Body of pancreas (tissue), 4 donors: ENCODE measurements at regions not wholly inside any gene's neighbourhood (a gene's known extent, or its start where the extent isn't known, plus 50 kb on each side); places are given as distances from the start of the nearest gene placed in this dataset.

Experiments
- ATAC-seq: fragments of 150-250 bp; one replicate; pipeline ENCODE4 v1.9.1; 2016
- DNase-seq, 4 donors: peaks; one replicate each; pipeline ENCODE4 v3.0.0-alpha.2; 2019
- H3K27ac ChIP-seq, 4 donors: fragments of 200-600 bp; sonication (generic); 1 replicate in 3 of 4; 2 replicates in 1 of 4; pipeline versions ENCODE4 v1.5.1 to v1.6.1; 2016 to 2019; ENCODE audit warnings: mild to moderate bottlenecking in 1 of 4, mixed read lengths in 1 of 4, moderate library complexity in 1 of 4
- H3K27me3 ChIP-seq, 2 donors: fragments of 200-600 bp; sonication (generic); one replicate each; pipeline ENCODE4 v1.6.0; 2016; ENCODE audit warnings: mild to moderate bottlenecking in 1 of 2
- H3K36me3 ChIP-seq, 2 donors: fragments of 200-600 bp; sonication (generic); replicated peaks in 1 of 2; 2 replicates each; pipeline ENCODE4 v1.5.1; 2016; ENCODE audit warnings: low read depth in 2 of 2; ENCODE audit not compliant: insufficient read depth in 1 of 2
- H3K4me1 ChIP-seq: fragments of 200-600 bp; sonication (generic); one replicate; pipeline ENCODE4 v1.6.0; 2016
- H3K4me3 ChIP-seq, 2 donors: fragments of 200-600 bp; sonication (generic); 1 replicate in 1 of 2; 2 replicates in 1 of 2; pipeline ENCODE4 v1.5.1; 2016 to 2019
- H3K9me3 ChIP-seq, 3 donors: fragments of 200-600 bp; sonication (generic); 1 replicate in 2 of 3; 2 replicates in 1 of 3; pipeline ENCODE4 v1.5.1; 2016
- CTCF ChIP-seq, 7 experiments: fragments of 450-650 bp in 4 of 7; fragments of 200-600 bp in 3 of 7; sonication (generic) in 3 of 7; IDR thresholded peaks; one replicate each; pipeline ENCODE4 v1.5.1; 2016 to 2019; ENCODE audit warnings: antibody characterized with exemption in 7 of 7
- POLR2A ChIP-seq, 3 donors: fragments of 450-650 bp; IDR thresholded peaks; one replicate each; pipeline ENCODE4 v1.6.1; 2016; ENCODE audit warnings: antibody characterized with exemption in 3 of 3, mild to moderate bottlenecking in 2 of 3
- WGBS, 2 donors: methylation state at CpG; one replicate each; pipeline ENCODE4 v1.1.5; 2017; 5-methylcytosine and 5-hydroxymethylcytosine counted together
- intact Hi-C: fragments of 100-400 bp; cut with DNase I; formaldehyde crosslinking; loops from one replicate; pipeline ENCODE4 v1.15.1; 2023

- Histone ChIP-seq H3K27ac (no peak overlapping the region), H3K9me3 (no peaks in the 10 kb centered on the region), H3K36me3 (no peaks in the 10 kb centered on the region), H3K4me1 (no peaks in the 10 kb centered on the region), H3K27me3 (no peaks in the 10 kb centered on the region), H3K4me3 (no peak overlapping the region)
- TF ChIP-seq POLR2A (IDR thresholded peaks at IDR 0.05) (no peak), CTCF (IDR thresholded peaks at IDR 0.05) (no peak)
- intact Hi-C loops, result no loop called here
- no peak for ATAC-seq
- no peak for DNase-seq
- 67 to 70% methylated on average over 4 of the region's 4 CpGs for WGBS, 2 donors
Observed at GRCh38 chr4:32752962-32753361, 2032.8 kb downstream of the PCDH7 start.

- no peak for ATAC-seq
- no peak for DNase-seq
- H3K27ac ChIP-seq, result no peak overlapping the region
- no peaks in the 10 kb centered on the region for H3K4me1 ChIP-seq
- intact Hi-C loops, result no loop called here
- H3K4me3 ChIP-seq, result no peak overlapping the region
- H3K9me3 ChIP-seq, result no peaks in the 10 kb centered on the region
- WGBS, 2 donors, result 57 to 63% methylated on average over 2 of the region's 2 CpGs
- TF ChIP-seq POLR2A (IDR thresholded peaks at IDR 0.05) (no peak), CTCF (IDR thresholded peaks at IDR 0.05) (no peak)
- no peaks in the 10 kb centered on the region for H3K36me3 ChIP-seq
- no peaks in the 10 kb centered on the region for H3K27me3 ChIP-seq
Observed at GRCh38 chr4:32768664-32769389, 2048.7 kb downstream of the PCDH7 start.

- no peaks in the 10 kb centered on the region for H3K4me1 ChIP-seq
- DNase-seq (no peak), ATAC-seq (no peak)
- TF ChIP-seq POLR2A (IDR thresholded peaks at IDR 0.05), result no peak
- no peak for TF ChIP-seq CTCF (IDR thresholded peaks at IDR 0.05)
- H3K27ac ChIP-seq, result no peak overlapping the region
- H3K27me3 ChIP-seq, result no peaks in the 10 kb centered on the region
- WGBS, 2 donors, result 58 to 67% methylated on average over 6 of the region's 6 CpGs
- no peaks in the 10 kb centered on the region for H3K36me3 ChIP-seq
- H3K9me3 ChIP-seq, result no peaks in the 10 kb centered on the region
- H3K4me3 ChIP-seq, result no peak overlapping the region
- intact Hi-C loops, result no loop called here
Observed at GRCh38 chr4:32771491-32771890, 2051.3 kb downstream of the PCDH7 start.

GRCh38 chr4:32775049-32775448, 2054.9 kb downstream of the PCDH7 start:
- intact Hi-C loops, result no loop called here
- Histone ChIP-seq H3K9me3 (no peaks in the 10 kb centered on the region), H3K36me3 (no peaks in the 10 kb centered on the region), H3K4me3 (no peak overlapping the region), H3K27ac (no peak overlapping the region), H3K4me1 (no peaks in the 10 kb centered on the region), H3K27me3 (no peaks in the 10 kb centered on the region)
- peak in 2 of 7 experiments; percentile 17 to 25 for TF ChIP-seq CTCF (IDR thresholded peaks at IDR 0.05)
- TF ChIP-seq POLR2A (IDR thresholded peaks at IDR 0.05), result no peak
- WGBS, 2 donors, result 44 to 45% methylated on average over 5 of the region's 5 CpGs
- DNase-seq, result no peak
- no peak for ATAC-seq
